SK-N-SH (cell line): ENCODE measurements at regions not wholly inside any gene's neighbourhood (a gene's known extent, or its start where the extent isn't known, plus 50 kb on each side); places are given as distances from the start of the nearest gene placed in this dataset.

Experiments
- CHD2 ChIP-seq: fragments of 150-350 bp; IDR thresholded peaks from 2 replicates; pipeline ENCODE4 v1.6.1; 2018; ENCODE audit warnings: low read length; ENCODE audit not compliant: partially characterized antibody
- CTCF ChIP-seq: fragments of 200-600 bp; sonication (generic); IDR thresholded peaks from 2 replicates; pipeline ENCODE4 v1.6.1; 2017; ENCODE audit warnings: antibody characterized with exemption, mild to moderate bottlenecking, moderate library complexity
- ELF1 ChIP-seq: IDR thresholded peaks from 2 replicates; pipeline ENCODE4 v1.4.0; 2012
- FOXM1 ChIP-seq: IDR thresholded peaks from 2 replicates; pipeline ENCODE4 v1.4.0; 2012; ENCODE audit warnings: low read depth, mild to moderate bottlenecking
- USF1 ChIP-seq: IDR thresholded peaks from 2 replicates; pipeline ENCODE4 v1.4.0; 2012; ENCODE audit warnings: low read depth, borderline replicate concordance
- ZBTB33 ChIP-seq: IDR thresholded peaks from 2 replicates; pipeline ENCODE4 v1.4.0; 2012; ENCODE audit warnings: low read depth, borderline replicate concordance

- TF ChIP-seq ELF1, result no peak
- no peak for TF ChIP-seq CTCF
- TF ChIP-seq FOXM1, result no peak
- TF ChIP-seq USF1, result no peak
- TF ChIP-seq ZBTB33, result no peak
- TF ChIP-seq CHD2, result no peak
Measured at GRCh38 chr12:61251076-61251475, 1009.1 kb upstream of the USP15 start.
